LNCaP clone FGC (cell line): ENCODE measurements at regions not wholly inside any gene's neighbourhood (a gene's known extent, or its start where the extent isn't known, plus 50 kb on each side); places are given as distances from the start of the nearest gene placed in this dataset.

ENCODE experiments used
- DNase-seq: peaks from one replicate; pipeline ENCODE4 v3.0.0-alpha.2; 2011; ENCODE audit warnings: low read depth
- H3K4me3 ChIP-seq: 2 replicates; pipeline ENCODE4 v1.5.1; 2011; ENCODE audit warnings: mild to moderate bottlenecking, low read depth, low read length, control low read depth
- CTCF ChIP-seq: IDR thresholded peaks from 2 replicates; pipeline ENCODE4 v1.5.1; 2012; ENCODE audit warnings: mild to moderate bottlenecking; ENCODE audit not compliant: control insufficient read depth, insufficient read depth; ENCODE audit errors: extremely low read depth

GRCh38 chr17:73776351-73777130 is 132.3 kb upstream of the SDK2 start:
- DNase-seq: no peak
- H3K4me3 ChIP-seq: no peak overlapping the region
- TF ChIP-seq CTCF: no peak

GRCh38 chr17:73777131-73777449 is 132.8 kb upstream of the SDK2 start:
- no peak overlapping the region for H3K4me3 ChIP-seq
- DNase-seq: no peak
- TF ChIP-seq CTCF: no peak

GRCh38 chr17:73782231-73782630 is 138.0 kb upstream of the SDK2 start:
- DNase-seq: no peak
- TF ChIP-seq CTCF: no peak
- H3K4me3 ChIP-seq: no peak overlapping the region

- no peak overlapping the region for H3K4me3 ChIP-seq
- TF ChIP-seq CTCF: 0 out of 2 replicates have a peak, but pooled peaks have one; percentile 12
- DNase-seq: no peak
Measured at GRCh38 chr17:73782641-73783381, 138.6 kb upstream of the SDK2 start.

GRCh38 chr17:73783382-73783766 is 139.1 kb upstream of the SDK2 start:
- no peak for DNase-seq
- no peak for TF ChIP-seq CTCF
- no peak overlapping the region for H3K4me3 ChIP-seq

- no peak overlapping the region for H3K4me3 ChIP-seq
- TF ChIP-seq CTCF: no peak
- no peak for DNase-seq
Measured at GRCh38 chr17:73783945-73784603, 139.8 kb upstream of the SDK2 start.
